ENCODE measurements at regions not wholly inside any gene's neighbourhood (a gene's known extent, or its start where the extent isn't known, plus 50 kb on each side); places are given as distances from the start of the nearest gene placed in this dataset.

DNA sequence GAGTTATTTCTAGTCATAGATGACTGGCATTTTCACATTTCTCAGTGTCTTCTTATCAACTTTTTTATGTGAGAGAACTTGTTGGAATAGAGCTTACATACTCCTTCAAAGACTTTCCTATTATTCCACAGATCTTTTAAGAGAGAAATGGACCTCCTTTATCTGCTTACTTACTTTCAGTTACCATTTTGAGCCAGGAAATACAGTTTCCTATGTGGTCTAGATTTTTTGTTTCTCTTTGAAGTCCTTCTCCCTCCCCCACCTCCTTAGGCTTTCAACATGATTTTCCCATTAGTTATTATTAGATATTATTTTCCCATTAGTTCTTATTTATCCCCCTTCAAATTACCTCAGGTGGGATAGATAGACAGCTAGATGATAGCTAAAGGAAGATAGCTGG, 289.1 kb upstream of the ITGA1 start:
- no peaks in the 10 kb centered on the region for H3K36me3 Mint-ChIP-seq (ENCODE audit: low read depth)
- H3K9me3 Mint-ChIP-seq, result no peaks in the 10 kb centered on the region
- H3K27me3 Mint-ChIP-seq, result no peaks in the 10 kb centered on the region
- no peak overlapping the region for H3K4me3 Mint-ChIP-seq
- no peak overlapping the region for H3K27ac Mint-ChIP-seq
- H3K4me1 Mint-ChIP-seq (ENCODE audit: low read depth), result no peaks in the 10 kb centered on the region

DNA sequence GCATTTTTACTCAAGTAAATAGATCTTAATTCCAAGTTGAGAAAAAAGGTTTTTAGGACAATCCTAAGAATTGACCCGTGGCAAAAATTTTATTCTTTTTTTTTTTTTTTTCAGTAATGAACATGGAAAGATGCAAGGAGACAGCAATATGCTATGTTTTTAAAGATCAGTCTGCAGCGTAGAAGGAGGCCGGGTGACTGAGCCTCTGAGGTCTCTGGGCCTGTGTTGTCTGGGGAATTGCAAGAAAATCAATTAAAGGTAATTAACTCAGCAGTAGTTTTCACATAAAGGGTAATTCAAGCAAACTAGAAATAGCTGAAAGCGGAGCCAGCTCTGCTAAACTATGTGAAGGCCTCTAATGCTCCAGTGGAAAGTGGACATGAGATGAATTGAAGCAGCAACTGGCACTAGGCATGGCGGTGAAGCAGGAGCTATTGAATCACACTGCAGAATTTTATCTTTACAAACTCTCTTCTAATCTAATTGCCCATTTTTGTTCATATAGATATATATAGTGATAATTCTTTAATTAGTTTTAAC, 285.2 kb upstream of the ITGA1 start:
- H3K27ac Mint-ChIP-seq, result no peak overlapping the region
- no peak overlapping the region for H3K4me3 Mint-ChIP-seq
- no peaks in the 10 kb centered on the region for H3K27me3 Mint-ChIP-seq
- no peaks in the 10 kb centered on the region for H3K4me1 Mint-ChIP-seq (ENCODE audit: low read depth)
- no peaks in the 10 kb centered on the region for H3K9me3 Mint-ChIP-seq
- H3K36me3 Mint-ChIP-seq (ENCODE audit: low read depth), result no peaks in the 10 kb centered on the region

DNA sequence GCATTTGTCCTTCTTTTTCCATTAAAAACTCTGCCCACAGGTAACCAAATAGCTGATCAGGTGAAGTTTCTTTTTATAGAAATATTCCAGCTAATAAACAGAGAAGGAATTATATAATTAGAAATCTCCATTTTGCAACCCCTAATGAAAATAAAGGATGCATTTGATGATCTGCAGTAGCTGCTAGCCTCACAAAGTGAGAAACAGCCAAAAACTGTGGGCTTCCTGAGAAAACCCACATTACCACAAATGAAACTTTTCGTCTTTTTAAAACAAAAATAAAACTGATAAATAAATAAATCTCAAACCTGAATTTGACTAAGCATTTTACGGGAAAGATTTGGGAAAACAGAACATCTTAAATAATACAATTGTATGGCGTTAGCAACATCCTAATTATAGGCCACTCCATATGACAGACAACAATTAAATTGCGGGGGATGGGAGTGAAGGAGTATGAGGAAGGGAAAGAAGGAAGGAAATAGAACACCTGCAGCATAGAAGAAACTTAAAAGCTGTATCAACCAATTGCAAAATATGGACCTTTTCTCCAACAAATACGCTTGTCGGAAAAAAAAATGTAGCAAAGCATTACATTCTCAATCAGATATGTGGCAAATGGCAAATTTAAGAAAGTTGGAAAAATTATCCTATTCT, 283.0 kb upstream of the ITGA1 start:
- no peaks in the 10 kb centered on the region for H3K36me3 Mint-ChIP-seq (ENCODE audit: low read depth)
- no peak overlapping the region for H3K27ac Mint-ChIP-seq
- H3K4me1 Mint-ChIP-seq (ENCODE audit: low read depth), result no peaks in the 10 kb centered on the region
- no peaks in the 10 kb centered on the region for H3K9me3 Mint-ChIP-seq
- no peaks in the 10 kb centered on the region for H3K27me3 Mint-ChIP-seq
- H3K4me3 Mint-ChIP-seq, result no peak overlapping the region

DNA sequence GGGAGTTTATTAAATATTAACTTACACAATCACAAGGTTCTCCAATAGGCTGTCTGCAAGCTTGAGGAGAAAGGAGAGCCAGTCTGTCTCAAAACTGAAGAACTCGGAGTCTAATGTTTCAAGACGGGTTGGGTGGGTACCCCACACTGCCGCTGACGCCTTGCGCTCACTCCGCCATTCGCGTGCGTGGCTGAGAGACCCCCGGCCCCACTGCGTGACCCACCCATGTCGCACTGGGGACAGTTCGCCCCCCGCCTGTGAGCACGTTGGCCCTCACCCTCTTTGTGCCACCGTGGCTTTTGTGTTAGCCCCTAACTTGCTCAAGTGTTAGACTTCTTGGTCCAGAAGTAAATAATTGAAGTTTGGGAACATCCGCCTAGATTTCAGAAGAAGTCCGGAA, 270.0 kb upstream of the ITGA1 start:
- no peaks in the 10 kb centered on the region for H3K36me3 Mint-ChIP-seq (ENCODE audit: low read depth)
- H3K27ac Mint-ChIP-seq, result no peak overlapping the region
- H3K4me1 Mint-ChIP-seq (ENCODE audit: low read depth), result no peaks in the 10 kb centered on the region
- H3K27me3 Mint-ChIP-seq, result no peaks in the 10 kb centered on the region
- no peak overlapping the region for H3K4me3 Mint-ChIP-seq
- H3K9me3 Mint-ChIP-seq, result peaks cover 5% of the 10 kb centered on the region

DNA sequence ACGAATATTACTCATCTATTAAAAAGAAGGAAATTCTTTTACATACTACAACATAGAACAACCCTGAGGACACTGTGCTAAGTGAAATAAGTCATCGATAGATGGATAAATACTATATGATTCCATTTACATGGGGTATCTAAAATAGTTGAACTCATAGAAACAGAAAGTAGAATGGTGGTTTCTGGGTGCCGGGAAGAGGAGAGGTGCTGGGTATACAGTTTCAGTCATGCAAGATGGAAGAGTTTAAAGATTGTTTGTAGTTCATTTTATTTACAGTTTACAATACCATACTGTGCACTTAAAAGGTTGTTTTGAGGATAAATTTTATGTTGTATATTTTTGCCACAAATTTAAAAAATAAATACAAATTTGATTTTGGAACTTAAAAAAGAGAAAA, 267.5 kb upstream of the ITGA1 start:
- Mint-ChIP-seq H3K9me3 (peaks cover 5% of the 10 kb centered on the region), H3K27ac (no peak overlapping the region), H3K27me3 (no peaks in the 10 kb centered on the region), H3K4me3 (no peak overlapping the region), H3K36me3 (ENCODE audit: low read depth) (no peaks in the 10 kb centered on the region), H3K4me1 (ENCODE audit: low read depth) (no peaks in the 10 kb centered on the region)

DNA sequence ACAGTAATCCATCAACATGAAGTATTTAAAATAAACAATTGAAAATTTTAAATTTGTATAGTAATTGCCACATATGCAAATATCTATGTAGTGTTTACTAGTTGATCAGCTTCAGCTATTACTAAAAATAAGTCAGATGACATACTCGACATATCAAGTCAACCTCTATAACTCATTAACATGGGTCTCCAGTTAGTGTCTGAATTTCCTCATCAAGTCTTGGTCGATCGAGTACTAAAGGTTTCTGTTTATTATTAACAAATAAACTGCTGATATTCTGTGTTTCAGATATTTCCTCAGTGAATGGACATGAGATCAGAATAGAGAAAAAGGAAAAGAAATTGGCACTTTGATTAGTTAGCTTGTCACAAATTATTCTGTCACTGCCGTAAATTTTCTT, 266.5 kb upstream of the ITGA1 start:
- no peak overlapping the region for H3K4me3 Mint-ChIP-seq
- H3K36me3 Mint-ChIP-seq (ENCODE audit: low read depth), result no peaks in the 10 kb centered on the region
- H3K27ac Mint-ChIP-seq, result no peak overlapping the region
- no peaks in the 10 kb centered on the region for H3K4me1 Mint-ChIP-seq (ENCODE audit: low read depth)
- no peaks in the 10 kb centered on the region for H3K9me3 Mint-ChIP-seq
- H3K27me3 Mint-ChIP-seq, result no peaks in the 10 kb centered on the region

DNA sequence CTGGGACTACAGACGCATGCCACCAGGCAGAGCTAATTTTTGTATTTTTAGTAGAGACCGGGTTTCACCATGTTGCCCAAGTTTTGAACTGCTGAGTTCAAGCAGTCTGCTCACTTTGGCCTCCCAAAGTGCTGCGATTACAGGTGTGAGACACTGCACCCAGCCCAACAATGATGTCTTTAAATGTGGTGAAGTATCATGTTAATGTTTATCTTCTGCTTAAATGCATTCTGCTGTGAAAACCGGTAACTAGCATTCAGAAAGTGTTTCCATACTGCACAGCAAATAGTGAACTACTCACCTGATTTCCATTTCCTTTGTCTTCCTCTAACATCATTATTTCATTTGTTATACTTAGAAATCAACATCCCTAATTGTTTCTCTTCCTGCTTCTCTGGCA, 264.0 kb upstream of the ITGA1 start:
- H3K27me3 Mint-ChIP-seq, result no peaks in the 10 kb centered on the region
- no peaks in the 10 kb centered on the region for H3K9me3 Mint-ChIP-seq
- no peak overlapping the region for H3K27ac Mint-ChIP-seq
- no peaks in the 10 kb centered on the region for H3K36me3 Mint-ChIP-seq (ENCODE audit: low read depth)
- H3K4me3 Mint-ChIP-seq, result no peak overlapping the region
- H3K4me1 Mint-ChIP-seq (ENCODE audit: low read depth), result no peaks in the 10 kb centered on the region

DNA sequence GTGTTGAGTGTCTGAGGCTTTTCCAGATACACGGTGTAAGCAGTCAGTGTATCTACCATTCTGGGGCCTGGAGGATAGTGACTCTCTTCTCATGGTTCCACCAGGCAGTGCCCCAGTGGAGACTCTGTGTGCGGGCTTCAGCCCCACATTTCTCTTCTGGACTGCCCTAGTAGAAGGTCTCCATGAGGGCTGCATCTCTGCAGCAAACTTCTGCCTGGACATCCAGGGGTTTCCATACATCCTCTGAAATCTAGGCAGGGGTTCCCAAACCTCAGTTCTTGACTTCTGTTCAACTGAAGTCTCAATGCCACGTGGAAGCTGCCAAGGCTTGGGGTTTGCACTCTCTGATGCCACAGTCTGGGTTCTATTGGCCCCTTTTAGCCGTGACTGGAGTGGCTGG, 256.6 kb upstream of the ITGA1 start:
- no peak overlapping the region for H3K27ac Mint-ChIP-seq
- H3K4me3 Mint-ChIP-seq, result no peak overlapping the region
- peaks cover 7% of the 10 kb centered on the region for H3K9me3 Mint-ChIP-seq
- H3K4me1 Mint-ChIP-seq (ENCODE audit: low read depth), result no peaks in the 10 kb centered on the region
- H3K36me3 Mint-ChIP-seq (ENCODE audit: low read depth), result no peaks in the 10 kb centered on the region
- H3K27me3 Mint-ChIP-seq, result no peaks in the 10 kb centered on the region

DNA sequence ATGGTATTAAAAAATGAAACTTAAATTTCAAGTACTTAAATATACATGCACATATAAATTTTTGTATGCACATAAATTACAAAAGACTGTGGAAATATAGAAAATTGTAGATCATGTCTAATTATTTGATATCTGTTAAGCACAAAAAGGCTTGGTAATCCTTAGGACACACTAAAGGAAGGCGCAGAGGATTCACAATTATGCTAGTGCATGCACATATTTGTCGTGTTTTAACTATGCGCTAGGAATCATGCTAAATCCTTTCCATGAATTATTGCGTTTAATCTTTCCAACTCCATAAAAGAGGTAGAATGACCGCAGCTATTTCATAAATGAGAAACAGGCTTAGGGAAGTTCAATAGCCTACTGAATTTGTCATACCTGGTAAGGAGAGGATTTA, 244.1 kb upstream of the ITGA1 start:
- Mint-ChIP-seq H3K9me3 (no peaks in the 10 kb centered on the region), H3K4me1 (ENCODE audit: low read depth) (no peaks in the 10 kb centered on the region), H3K27ac (no peak overlapping the region), H3K36me3 (ENCODE audit: low read depth) (no peaks in the 10 kb centered on the region), H3K4me3 (no peak overlapping the region), H3K27me3 (no peaks in the 10 kb centered on the region)

DNA sequence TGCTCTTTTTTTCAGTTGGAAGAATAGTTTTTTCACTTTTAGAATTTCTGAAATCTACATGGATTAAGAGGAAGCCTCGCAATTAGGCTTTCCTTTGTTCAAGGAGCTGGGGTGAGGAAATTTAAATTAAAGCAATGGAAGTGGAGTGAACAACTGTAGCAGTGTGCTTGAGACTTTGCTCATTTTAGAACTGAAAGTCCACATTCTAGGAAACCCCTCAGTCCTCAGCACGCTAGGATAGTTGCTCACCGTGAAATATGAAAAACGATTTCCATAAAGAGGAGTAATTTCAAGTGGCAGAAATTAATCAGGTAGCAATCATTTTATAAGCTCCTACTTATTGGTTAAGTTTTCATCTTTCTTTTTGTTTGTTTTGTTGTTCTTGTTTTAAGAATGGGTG, 243.0 kb upstream of the ITGA1 start:
- H3K36me3 Mint-ChIP-seq (ENCODE audit: low read depth), result no peaks in the 10 kb centered on the region
- no peak overlapping the region for H3K27ac Mint-ChIP-seq
- no peaks in the 10 kb centered on the region for H3K27me3 Mint-ChIP-seq
- H3K9me3 Mint-ChIP-seq, result no peaks in the 10 kb centered on the region
- no peaks in the 10 kb centered on the region for H3K4me1 Mint-ChIP-seq (ENCODE audit: low read depth)
- no peak overlapping the region for H3K4me3 Mint-ChIP-seq

DNA sequence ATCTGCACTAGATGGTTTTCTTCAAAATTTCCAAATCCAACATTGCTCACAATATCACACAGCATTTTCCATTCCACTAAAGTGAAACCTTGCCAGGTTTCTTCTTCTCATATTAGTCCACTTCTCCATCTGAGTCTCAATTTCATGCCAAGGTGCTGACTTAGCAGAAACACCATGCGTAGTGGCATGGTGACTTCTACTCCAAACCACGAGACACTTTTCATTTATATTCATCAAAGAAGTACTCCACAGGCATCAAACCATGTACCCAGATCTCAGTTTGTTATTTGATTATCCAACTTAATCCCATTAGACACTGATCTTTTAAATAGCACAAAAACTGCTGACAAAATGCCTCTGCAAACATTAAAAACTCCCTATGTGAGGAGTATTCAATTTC, 233.4 kb upstream of the ITGA1 start:
- Mint-ChIP-seq H3K27ac (no peak overlapping the region), H3K9me3 (peaks cover 4% of the 10 kb centered on the region), H3K36me3 (ENCODE audit: low read depth) (no peaks in the 10 kb centered on the region), H3K27me3 (peaks cover 8% of the 10 kb centered on the region), H3K4me3 (no peak overlapping the region), H3K4me1 (ENCODE audit: low read depth) (no peaks in the 10 kb centered on the region)

DNA sequence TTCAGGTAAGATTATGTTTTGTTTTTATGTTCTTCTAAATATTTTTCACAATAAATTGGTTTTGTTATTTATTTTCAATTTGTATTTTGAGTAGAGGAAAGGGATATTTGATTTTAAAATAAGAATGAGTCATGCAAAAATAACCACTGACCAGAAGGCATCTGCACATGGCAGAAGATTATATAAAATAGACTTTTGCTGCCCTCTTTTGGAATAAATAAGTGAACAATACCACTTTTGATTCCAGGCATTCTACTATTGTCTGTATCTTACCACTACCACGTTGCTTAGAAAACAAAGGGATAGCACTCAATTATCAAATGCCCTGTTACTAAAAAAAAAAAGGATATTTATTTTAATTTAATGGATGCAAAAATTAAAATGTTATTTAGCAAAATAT, 227.3 kb upstream of the ITGA1 start:
- H3K4me3 Mint-ChIP-seq, result no peak overlapping the region
- no peaks in the 10 kb centered on the region for H3K9me3 Mint-ChIP-seq
- H3K27me3 Mint-ChIP-seq, result peaks cover 9% of the 10 kb centered on the region
- H3K36me3 Mint-ChIP-seq (ENCODE audit: low read depth), result no peaks in the 10 kb centered on the region
- no peaks in the 10 kb centered on the region for H3K4me1 Mint-ChIP-seq (ENCODE audit: low read depth)
- no peak overlapping the region for H3K27ac Mint-ChIP-seq

DNA sequence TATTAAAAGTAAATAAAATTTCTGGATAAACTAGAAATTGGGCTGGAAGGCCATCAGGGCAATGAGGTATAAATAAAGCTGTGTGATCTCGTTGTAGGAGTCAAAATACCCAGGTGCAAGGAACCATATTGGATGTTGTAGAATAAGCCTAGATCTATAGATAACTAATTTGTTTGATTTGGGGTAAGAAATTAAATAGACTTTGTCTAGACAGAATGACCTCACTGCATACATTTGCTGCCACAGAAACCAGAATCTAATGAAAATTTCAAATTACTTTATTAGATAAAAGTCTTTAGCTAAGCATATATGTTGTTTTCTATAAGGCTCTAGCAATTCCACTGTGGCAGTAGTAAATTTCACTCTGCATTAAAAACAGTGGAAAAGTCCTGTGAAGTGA, 225.2 kb upstream of the ITGA1 start:
- Mint-ChIP-seq H3K36me3 (ENCODE audit: low read depth) (no peaks in the 10 kb centered on the region), H3K9me3 (no peaks in the 10 kb centered on the region), H3K27ac (no peak overlapping the region), H3K4me1 (ENCODE audit: low read depth) (no peaks in the 10 kb centered on the region), H3K27me3 (peaks cover 6% of the 10 kb centered on the region), H3K4me3 (no peak overlapping the region)

DNA sequence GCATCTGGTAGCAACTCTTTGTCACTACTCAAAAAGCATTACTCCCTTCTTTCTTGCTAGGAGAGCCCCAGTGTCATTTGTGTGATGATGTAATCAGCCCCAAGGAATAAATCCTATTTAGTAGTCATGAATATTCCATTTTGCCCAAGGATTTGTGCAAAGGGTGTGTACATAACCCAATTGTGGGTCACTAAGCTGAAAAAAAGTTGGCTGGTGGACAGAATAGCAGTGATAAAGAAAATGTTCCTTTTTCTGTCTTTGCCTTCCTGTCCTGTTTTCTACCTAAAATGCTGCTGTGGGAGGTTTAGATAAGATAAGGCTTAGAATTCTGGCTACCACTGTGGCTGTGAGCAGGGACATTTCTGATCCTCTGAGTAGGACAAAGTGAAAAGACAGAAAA, 223.1 kb upstream of the ITGA1 start:
- Mint-ChIP-seq H3K27ac (no peak overlapping the region), H3K9me3 (no peaks in the 10 kb centered on the region), H3K27me3 (no peaks in the 10 kb centered on the region), H3K36me3 (ENCODE audit: low read depth) (no peaks in the 10 kb centered on the region), H3K4me3 (no peak overlapping the region), H3K4me1 (ENCODE audit: low read depth) (no peaks in the 10 kb centered on the region)

DNA sequence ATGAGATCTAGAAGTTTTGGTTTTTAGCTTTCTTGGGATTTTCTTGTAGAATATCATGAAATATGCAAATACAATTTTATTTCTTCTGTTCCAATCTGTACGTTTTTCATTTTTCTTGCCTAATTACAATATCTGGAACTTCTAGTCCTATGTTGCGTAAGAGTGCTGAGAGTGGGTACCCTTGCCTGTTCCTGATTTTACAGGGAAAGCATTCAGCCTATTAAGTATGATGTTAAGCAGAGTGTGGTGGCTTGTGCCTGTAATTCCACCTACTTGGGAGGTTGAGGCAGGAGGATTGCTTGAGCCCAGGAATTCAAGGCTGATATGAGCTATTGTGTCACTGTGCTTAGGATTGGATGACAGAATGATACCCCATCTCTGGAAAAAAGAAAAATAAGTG, 210.2 kb upstream of the ITGA1 start:
- Mint-ChIP-seq H3K27ac (no peak overlapping the region), H3K4me1 (ENCODE audit: low read depth) (no peaks in the 10 kb centered on the region), H3K9me3 (no peaks in the 10 kb centered on the region), H3K36me3 (ENCODE audit: low read depth) (no peaks in the 10 kb centered on the region), H3K27me3 (peaks cover 14% of the 10 kb centered on the region), H3K4me3 (no peak overlapping the region)

DNA sequence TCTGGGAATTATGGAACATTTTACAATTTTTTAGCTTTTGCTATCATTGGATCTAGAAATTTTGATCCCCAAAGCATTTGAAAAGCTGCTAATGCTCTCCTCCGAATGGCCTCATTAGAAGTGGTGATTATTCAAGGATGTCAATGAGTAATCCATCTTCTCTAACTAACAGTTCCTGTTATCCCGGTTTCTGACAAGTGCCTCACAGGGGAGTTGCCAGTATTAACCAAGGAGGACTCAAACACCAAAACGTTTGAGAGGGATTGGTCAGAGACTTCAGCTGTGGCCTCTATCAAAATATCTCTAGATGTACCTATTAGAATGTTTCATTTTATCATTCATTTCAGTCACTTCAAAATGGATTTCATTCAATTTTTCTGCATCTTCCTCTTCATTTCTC, 208.3 kb upstream of the ITGA1 start:
- H3K4me3 Mint-ChIP-seq, result no peak overlapping the region
- no peaks in the 10 kb centered on the region for H3K9me3 Mint-ChIP-seq
- H3K27ac Mint-ChIP-seq, result no peak overlapping the region
- H3K27me3 Mint-ChIP-seq, result peaks cover 14% of the 10 kb centered on the region
- H3K4me1 Mint-ChIP-seq (ENCODE audit: low read depth), result no peaks in the 10 kb centered on the region
- no peaks in the 10 kb centered on the region for H3K36me3 Mint-ChIP-seq (ENCODE audit: low read depth)
